ENCODE measurements at regions not wholly inside any gene's neighbourhood (a gene's known extent, or its start where the extent isn't known, plus 50 kb on each side); places are given as distances from the start of the nearest gene placed in this dataset.

- Histone ChIP-seq H3K27me3 (ENCODE audit: low read depth, low read length) (no peaks in the 10 kb centered on the region), H4K20me1 (ENCODE audit: insufficient read depth, low read length) (no peaks in the 10 kb centered on the region), H3K36me3 (replicated peaks; ENCODE audit: low read depth, low read length) (no peaks in the 10 kb centered on the region), H3K4me2 (ENCODE audit: low read length) (no peak overlapping the region), H3K4me3 (ENCODE audit: low read length) (no peak overlapping the region), H3K27ac (ENCODE audit: low read length) (no peak overlapping the region), H3K4me1 (ENCODE audit: low read length) (no peaks in the 10 kb centered on the region), H3K79me2 (ENCODE audit: low read length) (no peaks in the 10 kb centered on the region), H3K9ac (ENCODE audit: low read length) (no peak overlapping the region), H3K9me3 (ENCODE audit: insufficient read depth, low read length) (no peaks in the 10 kb centered on the region), H2AFZ (ENCODE audit: low read depth, low read length) (no peak overlapping the region)
- no peak for TF ChIP-seq CTCF (IDR thresholded peaks at IDR 0.05; ENCODE audit: low read depth, low read length)
- no peak for TF ChIP-seq EZH2phosphoT487 (IDR thresholded peaks at IDR 0.05; ENCODE audit: low read depth)
Observed at GRCh38 chr13:64845110-64845509, 2385.0 kb downstream of the PCDH9 start.

DNA sequence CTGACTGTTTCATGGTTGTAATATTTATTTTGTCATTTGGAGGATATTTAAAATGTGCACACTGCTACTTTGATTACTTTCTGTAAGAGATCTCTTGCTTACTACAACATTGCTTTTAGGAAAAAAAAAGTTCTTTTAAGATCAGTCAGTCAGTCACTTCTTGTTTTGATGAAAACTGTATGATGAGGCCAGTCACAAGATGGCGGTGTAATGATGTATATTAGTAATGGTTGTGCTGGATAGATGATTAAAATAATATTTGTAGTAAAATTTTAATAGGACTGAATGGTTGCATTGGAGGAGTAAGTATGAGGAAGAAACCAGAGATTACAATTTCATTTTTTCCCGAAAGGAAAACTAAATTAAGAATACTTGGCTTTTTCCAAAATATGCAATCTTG is 2411.1 kb downstream of the PCDH9 start:
- Histone ChIP-seq H3K79me2 (ENCODE audit: low read length) (no peaks in the 10 kb centered on the region), H3K27ac (ENCODE audit: low read length) (no peak overlapping the region), H4K20me1 (ENCODE audit: insufficient read depth, low read length) (no peaks in the 10 kb centered on the region), H3K4me1 (ENCODE audit: low read length) (no peaks in the 10 kb centered on the region), H3K27me3 (ENCODE audit: low read depth, low read length) (no peaks in the 10 kb centered on the region), H3K9ac (ENCODE audit: low read length) (no peak overlapping the region), H3K36me3 (replicated peaks; ENCODE audit: low read depth, low read length) (no peaks in the 10 kb centered on the region), H3K9me3 (ENCODE audit: insufficient read depth, low read length) (no peaks in the 10 kb centered on the region), H2AFZ (ENCODE audit: low read depth, low read length) (no peak overlapping the region), H3K4me2 (ENCODE audit: low read length) (no peak overlapping the region), H3K4me3 (ENCODE audit: low read length) (no peak overlapping the region)
- TF ChIP-seq EZH2phosphoT487 (IDR thresholded peaks at IDR 0.05; ENCODE audit: low read depth) (no peak), CTCF (IDR thresholded peaks at IDR 0.05; ENCODE audit: low read depth, low read length) (peak; percentile 50)

DNA sequence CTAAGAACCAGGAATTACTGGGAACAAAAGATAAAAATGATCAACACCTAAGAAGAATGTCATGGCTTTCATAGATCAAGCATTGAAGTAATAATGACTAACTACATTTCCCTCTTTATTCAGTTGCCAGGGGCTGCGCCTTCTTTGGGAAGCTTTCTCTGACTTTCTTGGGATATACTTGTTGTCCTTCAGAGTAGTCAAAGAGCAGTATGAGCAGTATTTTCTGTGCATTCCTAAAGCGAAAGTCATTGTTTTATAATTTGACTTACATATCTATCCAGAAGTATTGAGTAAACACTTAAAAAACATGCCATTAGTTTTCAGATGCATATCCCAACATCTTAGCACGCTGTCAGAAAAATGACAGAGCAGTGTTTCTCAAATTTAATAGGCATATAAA is 2412.4 kb downstream of the PCDH9 start:
- no peaks in the 10 kb centered on the region for H3K79me2 ChIP-seq (ENCODE audit: low read length)
- no peak for TF ChIP-seq EZH2phosphoT487 (IDR thresholded peaks at IDR 0.05; ENCODE audit: low read depth)
- TF ChIP-seq CTCF (IDR thresholded peaks at IDR 0.05; ENCODE audit: low read depth, low read length) = no peak
- H2AFZ ChIP-seq (ENCODE audit: low read depth, low read length) = no peak overlapping the region
- no peaks in the 10 kb centered on the region for H3K36me3 ChIP-seq (replicated peaks; ENCODE audit: low read depth, low read length)
- H3K4me1 ChIP-seq (ENCODE audit: low read length) = no peaks in the 10 kb centered on the region
- no peaks in the 10 kb centered on the region for H4K20me1 ChIP-seq (ENCODE audit: insufficient read depth, low read length)
- H3K4me3 ChIP-seq (ENCODE audit: low read length) = no peak overlapping the region
- H3K9ac ChIP-seq (ENCODE audit: low read length) = no peak overlapping the region
- H3K27ac ChIP-seq (ENCODE audit: low read length) = no peak overlapping the region
- H3K9me3 ChIP-seq (ENCODE audit: insufficient read depth, low read length) = no peaks in the 10 kb centered on the region
- H3K27me3 ChIP-seq (ENCODE audit: low read depth, low read length) = no peaks in the 10 kb centered on the region
- H3K4me2 ChIP-seq (ENCODE audit: low read length) = no peak overlapping the region

DNA sequence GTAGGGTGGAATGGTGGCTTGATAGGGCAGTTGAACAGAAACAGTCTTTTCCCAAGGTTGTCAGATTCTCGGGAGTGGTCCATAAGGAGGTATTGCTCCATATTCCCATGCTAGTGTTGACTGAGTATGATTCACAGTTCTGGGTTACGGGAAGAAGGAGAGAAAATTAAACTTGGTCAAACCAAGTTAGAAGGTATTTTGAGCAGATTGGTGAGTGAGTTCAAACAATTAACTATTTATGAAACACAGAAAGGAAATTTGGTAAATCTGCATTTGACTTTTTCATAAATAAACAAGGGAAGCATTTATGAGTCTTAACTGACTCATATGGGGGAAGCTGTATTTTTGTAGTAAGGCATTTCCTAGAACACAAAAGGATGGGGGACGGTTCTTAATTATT is 2419.4 kb downstream of the PCDH9 start:
- no peaks in the 10 kb centered on the region for H4K20me1 ChIP-seq (ENCODE audit: insufficient read depth, low read length)
- no peak overlapping the region for H3K4me3 ChIP-seq (ENCODE audit: low read length)
- peaks cover 5% of the 10 kb centered on the region; the same call in 1 of the 2 replicates for H3K9me3 ChIP-seq (ENCODE audit: insufficient read depth, low read length)
- no peak overlapping the region for H3K4me2 ChIP-seq (ENCODE audit: low read length)
- no peaks in the 10 kb centered on the region for H3K27me3 ChIP-seq (ENCODE audit: low read depth, low read length)
- H3K36me3 ChIP-seq (replicated peaks; ENCODE audit: low read depth, low read length) = no peaks in the 10 kb centered on the region
- H3K4me1 ChIP-seq (ENCODE audit: low read length) = no peaks in the 10 kb centered on the region
- H3K9ac ChIP-seq (ENCODE audit: low read length) = no peak overlapping the region
- no peaks in the 10 kb centered on the region for H3K79me2 ChIP-seq (ENCODE audit: low read length)
- no peak overlapping the region for H2AFZ ChIP-seq (ENCODE audit: low read depth, low read length)
- TF ChIP-seq EZH2phosphoT487 (IDR thresholded peaks at IDR 0.05; ENCODE audit: low read depth) (no peak), CTCF (IDR thresholded peaks at IDR 0.05; ENCODE audit: low read depth, low read length) (no peak)
- no peak overlapping the region for H3K27ac ChIP-seq (ENCODE audit: low read length)
